Stimulated activated CD8-positive, alpha-beta memory T cell treated with anti-CD3 and anti-CD28 coated beads, Interleukin-2, amount 100 ng/mL, for 1 hour (primary cell): ENCODE measurements at regions not wholly inside any gene's neighbourhood (a gene's known extent, or its start where the extent isn't known, plus 50 kb on each side); places are given as distances from the start of the nearest gene placed in this dataset.
"Not testable (repeated sequence)": the region's sequence is repeated elsewhere in the genome, so short reads cannot be mapped to it uniquely, and the experiment has no call there.

Experiments used
- DNase-seq, 2 donors: peaks; one replicate each; pipeline ENCODE4 v3.0.0-alpha.2; 2020; ENCODE audit warnings: low read depth in 2 of 2

DNA sequence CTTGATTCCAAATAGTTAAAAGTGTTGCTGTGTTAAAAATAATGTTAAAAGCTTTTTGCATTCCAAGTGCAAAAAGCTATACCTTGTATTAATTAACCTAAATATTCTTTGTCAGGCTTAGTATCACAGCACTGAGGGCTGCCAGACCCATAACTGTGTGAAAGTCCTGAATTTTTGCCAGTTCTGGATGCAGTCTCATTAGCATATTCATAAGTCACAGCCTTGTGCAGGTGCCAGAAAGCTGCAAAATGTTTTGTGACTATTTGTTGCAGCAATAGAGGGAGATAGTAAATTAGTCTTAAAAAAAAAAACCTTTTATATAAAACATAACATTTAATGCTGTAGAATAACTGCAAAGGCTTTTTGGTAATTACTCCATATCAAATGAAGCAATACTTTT, 56.6 kb downstream of the SLITRK1 start:
- no peak for DNase-seq

DNA sequence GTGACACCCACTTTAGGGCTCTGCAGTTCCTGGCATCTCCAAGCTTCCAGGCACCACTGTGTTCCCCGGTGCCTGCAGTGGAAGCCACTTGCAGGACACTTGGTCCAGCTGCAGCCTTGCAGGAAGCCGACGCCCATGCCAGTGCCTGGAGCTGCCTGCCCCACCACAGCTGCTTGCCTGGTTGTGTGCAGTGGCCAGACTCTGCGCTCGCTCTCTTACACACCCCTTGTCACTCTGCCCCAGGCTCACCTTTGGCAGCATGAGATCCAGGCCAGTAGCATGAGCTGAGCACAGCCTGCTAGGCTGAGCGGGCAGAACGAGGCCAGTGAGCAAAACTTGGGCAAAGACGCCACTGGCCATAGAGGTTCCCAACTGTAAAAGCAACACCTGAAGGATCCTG, 57.7 kb downstream of the SLITRK1 start:
- DNase-seq = no peak

DNA sequence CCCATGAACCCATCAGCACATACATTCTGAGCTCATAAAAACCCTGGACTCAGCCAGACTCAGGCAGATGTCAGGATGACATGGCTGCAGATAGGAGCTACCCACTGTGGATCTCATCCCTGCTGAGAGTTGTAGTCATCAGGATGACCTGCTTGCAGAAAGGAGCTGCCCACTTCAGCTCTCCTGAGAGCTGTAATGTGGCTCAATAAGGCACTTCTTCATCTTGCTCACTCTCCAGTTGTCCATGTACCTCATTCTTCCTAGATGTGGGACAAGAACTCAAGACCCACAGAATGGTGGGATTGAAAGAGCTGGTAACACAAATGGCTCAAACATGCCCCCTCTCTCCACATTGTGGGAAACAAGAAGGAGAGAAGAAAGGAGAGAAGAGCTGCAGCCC, 58.2 kb downstream of the SLITRK1 start:
- DNase-seq = no peak

DNA sequence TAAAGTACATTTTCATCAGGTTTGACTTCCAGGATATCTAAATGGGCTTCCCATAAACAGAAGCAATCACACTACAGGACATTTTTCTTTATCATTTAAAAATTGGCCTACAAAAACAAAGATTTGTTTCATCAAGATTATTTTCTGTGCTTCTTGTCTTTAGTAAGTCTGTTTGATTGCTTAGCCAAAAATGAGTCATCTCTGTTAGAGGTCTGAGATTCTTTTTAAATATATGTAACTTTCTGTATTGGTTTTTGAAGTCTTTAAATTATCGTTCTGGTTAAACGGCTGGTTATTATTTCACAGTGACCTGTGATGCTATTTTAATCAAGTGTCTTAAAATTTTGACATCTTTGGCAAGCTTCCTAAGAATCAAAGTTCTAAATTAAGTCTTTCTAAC, 62.7 kb downstream of the SLITRK1 start:
- DNase-seq = no peak

DNA sequence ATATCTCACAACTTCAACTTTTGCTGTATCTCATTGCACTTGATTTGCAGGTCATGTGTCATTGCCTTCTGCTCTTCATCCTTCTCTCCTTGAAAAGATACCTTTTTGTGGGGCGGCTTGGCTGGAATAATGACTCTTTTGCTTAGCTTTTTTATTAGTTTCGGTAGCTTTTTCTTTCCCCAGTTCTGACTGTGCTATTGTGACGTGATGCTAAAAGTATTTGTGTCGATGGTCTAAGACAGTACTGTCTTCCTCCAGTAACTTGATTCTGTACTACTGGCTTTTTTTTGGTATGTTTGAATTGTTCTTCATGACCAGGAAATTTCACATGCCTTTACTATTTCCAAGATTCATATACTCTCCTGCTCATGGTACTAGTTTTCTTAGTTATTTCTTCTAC, 63.1 kb downstream of the SLITRK1 start:
- no peak for DNase-seq

DNA sequence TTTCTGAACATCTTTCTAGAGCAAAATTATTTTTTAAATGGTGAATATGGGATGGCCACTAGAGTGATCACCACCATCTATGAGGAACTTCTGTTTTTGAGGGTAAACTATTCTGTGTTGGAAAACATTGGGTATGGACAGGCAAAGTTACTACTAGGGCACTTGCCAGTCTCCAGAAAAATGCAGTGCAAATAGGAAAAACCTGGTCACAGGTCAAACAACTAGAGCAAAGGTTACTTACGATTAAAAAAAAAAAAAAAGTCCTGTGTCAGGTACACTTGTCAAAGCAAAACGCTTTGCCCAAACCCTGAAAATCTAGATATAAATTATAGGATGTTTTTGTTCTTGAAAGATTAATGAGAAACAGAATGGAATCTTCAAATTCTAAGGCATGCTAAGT, 66.2 kb downstream of the SLITRK1 start:
- no peak for DNase-seq

DNA sequence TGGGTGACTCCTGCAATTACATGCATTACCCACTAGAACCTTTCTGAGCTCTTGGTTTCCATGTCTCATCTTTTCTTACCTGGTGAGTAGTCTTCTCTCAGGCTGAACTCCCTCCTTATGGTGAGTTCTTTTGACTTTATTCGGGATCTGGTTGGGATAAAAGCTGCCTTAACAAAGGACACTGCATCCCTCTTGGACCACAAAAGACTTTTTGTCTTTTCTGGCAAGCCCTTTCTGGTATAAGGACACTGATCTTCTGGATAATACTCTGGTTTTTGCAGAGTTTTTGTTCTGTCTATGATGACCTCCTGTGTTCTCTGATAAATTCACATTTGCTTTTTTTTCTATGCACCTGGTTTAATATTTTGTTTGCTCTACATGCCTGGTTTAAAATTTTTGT, 66.7 kb downstream of the SLITRK1 start:
- DNase-seq = no peak

DNA sequence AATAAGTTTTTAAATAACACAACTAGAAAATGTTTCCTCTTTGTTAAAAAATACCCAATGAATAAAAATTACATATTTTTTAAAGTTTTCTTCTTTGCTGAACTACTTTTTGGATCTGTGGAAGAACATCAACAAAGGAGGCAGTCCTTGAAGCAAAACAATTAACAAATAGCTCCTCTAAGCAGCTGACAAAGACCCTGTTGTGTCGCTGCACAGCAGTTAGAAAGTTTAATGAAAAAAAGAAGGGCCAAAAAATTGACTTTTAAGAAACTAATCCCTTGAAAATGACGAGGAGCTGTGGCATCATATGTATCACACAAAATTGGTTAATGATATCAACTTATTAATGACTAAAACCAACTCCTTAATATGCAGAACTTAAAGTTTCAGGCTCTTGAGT, 72.1 kb downstream of the SLITRK1 start:
- no peak for DNase-seq

DNA sequence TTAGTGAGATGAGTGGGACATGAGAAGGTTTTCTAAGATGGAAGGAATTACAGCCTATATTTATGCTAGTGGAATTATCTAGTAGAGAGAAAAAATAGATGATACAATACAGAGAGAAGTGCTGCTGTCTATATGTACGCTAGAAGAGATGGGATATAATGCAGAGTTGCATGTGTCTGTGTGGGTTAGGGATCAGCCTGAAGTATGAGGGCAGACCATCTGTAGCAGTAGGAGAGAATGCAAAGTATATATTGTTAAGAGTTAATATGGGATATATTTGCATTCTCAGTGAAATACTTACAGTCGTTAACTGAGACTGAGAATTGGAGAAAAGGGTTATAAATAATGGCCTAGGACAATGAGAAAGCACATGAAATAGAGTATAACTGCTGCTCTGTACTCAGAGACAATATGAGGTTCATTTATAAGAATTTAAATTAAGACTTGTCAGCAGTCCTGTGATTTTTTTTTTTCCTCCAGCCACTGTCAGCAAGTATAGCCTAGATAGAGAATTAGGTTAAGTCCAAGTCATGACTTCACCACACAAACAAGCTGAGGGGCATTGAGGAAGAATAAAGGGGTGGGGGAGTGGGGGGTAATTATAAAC, 77.8 kb downstream of the SLITRK1 start:
- DNase-seq = no peak

DNA sequence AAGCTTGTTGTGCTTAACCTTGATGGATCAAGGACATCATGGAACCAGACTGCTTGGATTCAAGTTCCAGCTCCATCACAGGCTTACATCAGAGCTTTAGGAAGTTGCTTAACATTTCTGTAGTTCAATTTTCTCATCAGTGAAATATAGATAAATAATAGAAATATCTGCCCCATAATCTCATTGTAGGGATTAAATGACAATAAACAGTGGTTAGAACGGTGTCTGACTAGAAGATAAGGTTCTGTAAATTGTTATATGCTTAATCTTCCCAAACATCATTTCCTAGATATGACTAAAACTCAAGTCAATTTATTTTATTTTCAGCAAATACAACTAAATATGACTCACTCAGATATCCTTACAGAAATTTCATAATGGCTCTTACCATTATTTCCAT, 83.5 kb downstream of the SLITRK1 start:
- DNase-seq = no peak

DNA sequence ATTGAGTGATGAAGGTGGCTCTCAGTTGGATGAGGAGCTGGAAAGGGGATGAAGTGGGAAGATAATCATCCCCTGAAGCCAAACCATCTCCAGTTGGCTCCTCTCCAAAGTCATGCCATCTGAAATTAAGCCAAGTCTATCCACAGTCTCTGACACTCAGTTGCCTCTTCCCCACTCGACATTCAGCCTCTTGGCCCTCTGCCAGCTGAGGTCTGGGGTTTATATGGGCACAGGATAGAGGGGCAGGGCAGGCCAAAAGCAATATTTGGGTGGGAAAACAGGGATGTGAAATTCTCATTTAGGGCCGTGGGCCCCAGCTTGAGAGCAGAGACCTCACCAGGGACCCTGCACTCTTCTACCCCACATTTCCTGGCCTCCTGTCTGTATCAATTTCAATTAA, 85.9 kb downstream of the SLITRK1 start:
- no peak for DNase-seq

DNA sequence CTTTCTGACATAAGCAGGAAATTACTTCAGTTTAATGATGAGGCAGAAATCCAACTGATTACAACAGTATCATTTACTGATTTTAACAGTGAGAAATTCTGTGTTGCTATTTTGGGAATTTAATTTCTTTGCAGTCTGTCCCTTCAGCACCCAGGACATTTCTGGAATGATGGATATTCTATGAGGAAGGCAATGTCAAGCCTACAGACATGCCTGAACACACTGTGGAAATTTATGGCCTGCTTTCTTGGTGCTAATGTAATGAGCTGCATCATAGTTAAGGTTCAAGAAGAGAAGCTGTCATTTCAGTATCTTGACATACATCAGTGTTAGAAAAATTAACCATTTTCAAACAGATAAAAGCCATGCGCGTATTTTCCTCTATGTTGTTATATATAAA, 87.7 kb downstream of the SLITRK1 start:
- no peak for DNase-seq

DNA sequence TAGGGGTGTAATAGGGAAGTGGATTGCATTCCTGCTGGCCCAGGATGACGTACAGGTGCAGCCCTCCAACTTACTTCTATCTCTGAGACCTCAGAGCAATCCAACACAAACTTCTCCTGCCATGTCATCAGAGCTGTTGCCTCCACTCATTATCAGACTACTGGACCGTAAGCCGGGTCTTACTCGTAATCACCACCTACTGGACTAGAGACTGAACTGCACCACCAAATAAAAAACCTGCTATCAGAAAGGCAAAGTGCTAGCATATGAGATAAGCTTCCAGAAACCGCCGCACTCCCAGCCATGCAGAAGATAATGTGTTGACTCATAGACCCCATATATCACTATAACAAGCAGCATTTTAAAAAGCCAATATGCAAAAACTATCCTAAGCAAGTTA, 102.0 kb downstream of the SLITRK1 start:
- no peak for DNase-seq

DNA sequence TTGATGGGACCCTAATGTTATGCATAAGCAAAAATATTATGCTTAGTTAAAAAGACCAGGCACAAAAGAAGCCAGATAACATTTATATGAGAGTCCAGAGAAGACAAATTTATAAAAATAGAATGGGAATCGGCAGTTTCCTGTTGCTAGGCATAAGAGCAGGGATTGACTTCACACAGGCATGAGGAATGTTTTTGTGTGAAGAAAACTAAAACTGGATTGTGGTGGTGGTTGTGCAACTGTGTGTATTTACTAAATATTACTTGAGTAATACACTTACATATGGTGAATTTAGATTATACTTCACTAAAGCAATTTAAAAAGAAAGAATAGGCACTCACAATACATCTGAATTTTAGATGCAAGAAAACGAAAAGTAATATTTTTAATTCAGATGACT, 108.3 kb downstream of the SLITRK1 start:
- no peak for DNase-seq

DNA sequence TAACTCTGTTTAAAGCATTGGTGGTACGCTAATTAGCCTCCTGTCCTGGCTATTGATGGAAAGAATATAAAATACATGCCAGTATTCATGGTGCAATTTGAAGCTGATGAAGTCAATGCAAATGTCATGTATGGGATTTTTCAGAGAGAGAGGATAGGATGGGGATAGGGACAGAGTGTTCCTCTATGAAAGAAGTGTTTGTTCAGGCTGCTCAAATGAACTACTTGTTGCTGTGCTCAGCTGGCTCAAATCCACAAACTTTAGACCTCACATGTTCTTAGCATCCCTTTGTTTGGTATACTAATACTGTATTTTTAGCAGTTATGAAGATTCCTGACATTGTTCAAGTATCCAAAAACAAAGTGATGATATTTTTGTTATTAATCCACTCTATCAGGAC, 116.5 kb downstream of the SLITRK1 start:
- DNase-seq = no peak

DNA sequence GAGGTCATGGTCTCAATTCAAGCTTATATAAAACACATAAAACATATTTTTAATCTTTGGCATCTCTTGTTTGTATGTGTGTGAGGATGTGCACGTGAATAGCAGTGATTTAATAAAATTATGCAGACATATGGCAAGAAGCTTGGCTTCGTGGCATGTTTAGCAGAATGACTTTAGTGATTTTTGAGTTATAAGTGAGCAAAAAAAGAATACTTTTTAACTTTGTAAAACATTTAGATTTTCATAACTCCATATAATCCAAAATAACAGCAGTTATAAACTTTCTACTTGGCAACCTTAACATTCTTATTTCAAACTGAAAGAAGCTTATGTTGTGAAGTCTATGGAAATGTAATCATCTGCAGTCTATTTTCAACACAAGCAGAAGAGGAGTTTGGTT, 120.6 kb downstream of the SLITRK1 start:
- DNase-seq = no peak

DNA sequence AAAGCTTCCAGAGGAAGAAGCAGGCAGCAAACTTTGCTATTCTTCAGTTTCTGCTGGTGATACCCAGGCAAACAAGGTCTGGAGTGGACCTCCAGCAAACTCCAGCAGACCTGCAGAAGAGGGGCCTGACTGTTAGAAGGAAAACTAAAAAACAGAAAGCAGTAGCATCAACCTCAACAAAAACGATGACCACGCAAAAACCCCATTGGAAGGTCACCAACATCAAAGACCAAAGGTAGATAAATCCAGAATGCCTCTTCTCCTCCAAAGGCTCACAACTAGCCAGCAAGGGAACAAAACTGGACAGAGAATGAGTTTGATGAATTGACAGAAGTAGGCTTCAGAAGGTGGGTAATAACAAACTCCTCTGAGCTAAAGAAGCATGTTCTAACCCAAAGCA, 127.1 kb downstream of the SLITRK1 start:
- DNase-seq = not testable (repeated sequence)

DNA sequence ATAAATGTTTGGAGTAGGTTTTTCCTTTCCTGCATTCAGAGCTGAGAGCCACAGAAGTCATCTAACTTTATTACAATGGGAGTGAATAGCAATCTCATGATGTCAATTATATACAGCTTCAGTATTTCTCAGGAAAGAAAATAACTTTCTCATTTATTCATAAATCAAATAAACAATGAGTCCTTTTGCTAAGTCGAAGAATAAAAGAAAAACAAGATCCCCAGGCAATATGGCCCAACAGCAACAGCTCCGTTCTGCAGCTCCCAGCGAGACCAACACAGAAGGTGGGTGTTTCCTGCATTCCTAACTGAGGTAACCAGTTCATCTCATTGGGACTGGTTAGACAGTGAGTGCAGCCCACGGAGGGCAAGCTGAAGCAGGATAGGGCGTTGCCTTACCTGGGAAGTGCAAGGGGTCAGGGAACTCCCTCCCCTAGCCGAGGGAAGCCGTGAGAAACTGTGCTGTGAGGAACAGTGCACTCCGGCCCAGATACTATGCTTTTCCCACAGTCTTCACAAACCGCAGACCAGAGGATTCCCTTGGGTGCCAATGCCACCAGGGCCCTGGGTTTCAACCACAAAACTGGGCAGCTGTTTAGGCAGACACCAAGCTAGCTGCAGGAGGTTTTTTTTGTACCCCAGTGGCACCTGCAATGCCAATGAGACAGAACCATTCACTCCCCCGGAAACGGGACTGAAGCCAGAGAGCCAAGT, 128.2 kb downstream of the SLITRK1 start:
- no peak for DNase-seq

DNA sequence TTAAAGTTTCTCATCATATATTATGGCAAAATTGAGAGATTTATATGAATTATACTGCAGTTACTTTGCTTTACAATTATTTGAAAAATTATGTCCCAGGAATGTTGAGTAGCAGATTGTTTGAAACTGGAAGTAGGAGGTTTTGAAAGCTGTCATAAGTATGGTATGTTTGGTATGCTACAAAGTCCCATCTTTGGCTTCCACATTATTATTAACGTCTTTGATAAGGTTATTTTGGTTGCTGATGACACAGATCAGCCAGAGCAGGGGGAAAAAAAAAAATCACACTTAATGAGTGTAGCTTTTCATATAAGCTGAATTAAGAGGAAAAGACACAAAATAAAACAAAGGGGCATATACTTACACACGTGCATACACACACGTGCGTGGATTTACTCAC, 130.1 kb downstream of the SLITRK1 start:
- DNase-seq = no peak

DNA sequence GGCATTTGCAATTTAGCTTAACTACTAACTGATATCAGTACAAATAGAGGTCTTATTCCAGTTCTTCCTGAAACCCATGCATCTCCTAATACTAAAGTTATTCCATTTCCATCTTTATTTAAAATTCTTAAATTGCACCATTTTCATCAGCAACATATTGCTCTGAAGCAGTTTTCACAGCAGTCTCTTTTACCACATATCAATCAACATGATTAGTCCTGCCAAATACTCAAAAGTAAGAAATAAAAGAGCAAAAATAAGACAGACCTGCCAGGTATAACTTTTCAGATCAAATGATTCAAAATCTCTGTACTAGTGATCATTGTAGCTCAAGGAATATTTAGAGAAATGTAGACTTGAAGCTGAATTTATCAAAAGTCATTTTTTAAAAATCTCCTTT, 141.7 kb downstream of the SLITRK1 start:
- no peak for DNase-seq

DNA sequence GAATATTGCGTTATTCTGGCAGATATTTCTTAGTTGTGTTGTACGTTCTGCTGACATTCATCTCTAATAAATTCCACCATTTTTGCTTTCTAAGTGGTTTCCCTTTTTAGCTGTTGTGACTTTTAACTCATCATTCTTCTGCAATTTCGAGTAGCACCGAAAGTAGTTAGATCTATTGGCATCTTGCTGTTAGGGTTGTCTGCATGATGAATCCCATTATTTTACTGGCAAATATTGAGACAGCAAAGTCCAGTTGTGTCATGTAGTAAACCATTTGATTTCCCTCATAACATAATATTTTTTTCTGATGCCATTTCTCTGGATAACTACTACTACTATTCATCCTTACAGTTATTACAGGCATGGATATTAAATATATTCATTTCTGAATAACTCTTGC, 143.9 kb downstream of the SLITRK1 start:
- no peak for DNase-seq

DNA sequence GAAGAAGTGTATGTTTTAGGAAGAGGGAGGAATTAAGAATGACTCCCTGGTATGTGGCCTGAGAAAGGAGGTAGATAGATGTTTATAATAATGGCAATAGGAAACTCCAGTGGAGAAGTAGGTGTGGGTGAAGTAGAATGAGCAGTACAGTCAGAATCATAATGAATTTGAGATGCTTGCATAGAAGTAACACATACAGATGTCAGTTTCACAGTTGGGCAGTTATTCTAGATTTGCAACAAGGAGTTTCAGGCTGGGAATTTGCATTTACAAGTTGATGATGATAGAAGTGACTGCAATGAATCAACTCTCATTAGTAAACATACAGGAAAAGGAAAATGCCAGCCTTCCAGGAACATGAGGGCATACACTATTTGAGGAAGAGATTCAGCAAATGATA, 149.0 kb downstream of the SLITRK1 start:
- no peak for DNase-seq

DNA sequence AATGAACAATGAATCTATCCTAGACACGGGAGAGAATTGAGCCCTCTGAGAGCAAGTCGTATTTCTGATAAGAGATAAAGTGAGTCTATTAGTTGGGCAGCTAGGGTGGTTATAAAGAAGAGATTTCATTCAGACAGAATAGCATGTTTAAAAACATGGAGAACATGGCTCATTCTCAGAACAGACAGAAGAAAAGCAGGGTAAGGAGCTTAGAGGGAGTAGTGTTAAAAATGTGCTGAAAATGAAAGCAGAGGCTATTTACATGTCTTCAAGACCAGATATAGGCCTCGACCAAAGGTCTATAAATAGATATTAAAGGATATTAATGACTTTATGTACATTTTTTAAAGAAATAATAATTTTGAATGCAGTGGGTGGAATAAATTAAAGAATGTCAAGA, 149.5 kb downstream of the SLITRK1 start:
- DNase-seq = no peak

DNA sequence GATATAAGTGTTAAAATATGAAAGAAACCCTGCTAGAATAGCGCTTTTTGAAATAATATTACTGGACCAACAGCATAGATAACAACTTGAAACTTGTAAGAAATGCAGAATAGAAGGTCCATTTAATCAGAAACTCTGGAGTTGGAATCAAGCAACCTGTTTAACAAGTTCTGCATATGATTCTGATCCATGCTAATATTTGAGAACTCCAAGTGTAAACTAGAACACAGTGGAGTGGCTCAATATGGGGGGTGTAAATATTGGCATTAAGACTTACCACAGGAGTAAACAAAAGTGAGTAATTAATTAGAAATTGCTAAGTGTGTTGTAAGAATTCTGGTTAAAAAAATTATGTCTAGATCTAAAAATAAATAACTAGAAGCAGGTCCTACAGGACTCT, 151.2 kb downstream of the SLITRK1 start:
- no peak for DNase-seq
